ENCODE measurements at regions not wholly inside any gene's neighbourhood (a gene's known extent, or its start where the extent isn't known, plus 50 kb on each side); places are given as distances from the start of the nearest gene placed in this dataset.

- H2BK5ac ChIP-seq (ENCODE audit: low read length): no peak overlapping the region
- H2AK5ac ChIP-seq (ENCODE audit: low read length): no peak overlapping the region
- H3K27ac ChIP-seq (ENCODE audit: low read depth, low read length): no peak overlapping the region
- no peak overlapping the region for H3K23ac ChIP-seq (ENCODE audit: low read length)
- H3K4me1 ChIP-seq (ENCODE audit: control insufficient read depth, low read depth, low read length): no peaks in the 10 kb centered on the region
- no peak for DNase-seq
- no peak overlapping the region for H3K18ac ChIP-seq (ENCODE audit: low read length)
- H3K27me3 ChIP-seq (ENCODE audit: insufficient read depth, low read length, poor library complexity): no peaks in the 10 kb centered on the region
- H4K5ac ChIP-seq (ENCODE audit: low read length): no peak overlapping the region
- no peak overlapping the region for H3K4ac ChIP-seq (ENCODE audit: low read depth, low read length)
- no peak overlapping the region for H2BK15ac ChIP-seq (replicated peaks; ENCODE audit: low read depth)
- H3K9ac ChIP-seq (ENCODE audit: low read length): no peak overlapping the region
- H3K79me1 ChIP-seq (ENCODE audit: low read length): no peaks in the 10 kb centered on the region
- no peak overlapping the region for H4K8ac ChIP-seq (ENCODE audit: low read depth, low read length)
- H3K36me3 ChIP-seq (ENCODE audit: control insufficient read depth, insufficient read depth, low read length): no peaks in the 10 kb centered on the region
- no peaks in the 10 kb centered on the region for H3K79me2 ChIP-seq (ENCODE audit: control insufficient read depth, insufficient read depth, low read length)
- H3K56ac ChIP-seq (ENCODE audit: low read length): no peak overlapping the region
- no peak overlapping the region for H3K4me3 ChIP-seq (ENCODE audit: low read length)
- H3K4me2 ChIP-seq (ENCODE audit: low read length): no peak overlapping the region
- WGBS (ENCODE audit: extremely low coverage, insufficient coverage, low lambda C conversion rate): no CpG with 5 or more reads among the region's 2 CpGs
- no peak overlapping the region for H2BK120ac ChIP-seq (ENCODE audit: low read depth, low read length)
Observed at GRCh38 chr13:74870865-74871264, 611.1 kb downstream of the TBC1D4 start.

GRCh38 chr13:74869846-74870245 is 612.1 kb downstream of the TBC1D4 start:
- Histone ChIP-seq H3K4me2 (ENCODE audit: low read length) (no peak overlapping the region), H2AK5ac (ENCODE audit: low read length) (no peak overlapping the region), H3K36me3 (ENCODE audit: control insufficient read depth, insufficient read depth, low read length) (no peaks in the 10 kb centered on the region), H3K27ac (ENCODE audit: low read depth, low read length) (no peak overlapping the region), H3K79me1 (ENCODE audit: low read length) (no peaks in the 10 kb centered on the region), H3K79me2 (ENCODE audit: control insufficient read depth, insufficient read depth, low read length) (no peaks in the 10 kb centered on the region), H4K5ac (ENCODE audit: low read length) (no peak overlapping the region), H4K8ac (ENCODE audit: low read depth, low read length) (no peak overlapping the region), H3K56ac (ENCODE audit: low read length) (no peak overlapping the region), H3K18ac (ENCODE audit: low read length) (no peak overlapping the region), H3K27me3 (ENCODE audit: insufficient read depth, low read length, poor library complexity) (no peaks in the 10 kb centered on the region), H2BK15ac (replicated peaks; ENCODE audit: low read depth) (no peak overlapping the region), H2BK5ac (ENCODE audit: low read length) (no peak overlapping the region), H2BK120ac (ENCODE audit: low read depth, low read length) (no peak overlapping the region), H3K9ac (ENCODE audit: low read length) (no peak overlapping the region), H3K4me1 (ENCODE audit: control insufficient read depth, low read depth, low read length) (no peaks in the 10 kb centered on the region), H3K23ac (ENCODE audit: low read length) (no peak overlapping the region), H3K4me3 (ENCODE audit: low read length) (no peak overlapping the region), H3K4ac (ENCODE audit: low read depth, low read length) (no peak overlapping the region)
- no peak for DNase-seq
- no CpG with 5 or more reads among the region's 2 CpGs for WGBS (ENCODE audit: extremely low coverage, insufficient coverage, low lambda C conversion rate)

GRCh38 chr13:74868049-74868448 is 613.9 kb downstream of the TBC1D4 start:
- no peak overlapping the region for H2BK120ac ChIP-seq (ENCODE audit: low read depth, low read length)
- H3K18ac ChIP-seq (ENCODE audit: low read length): no peak overlapping the region
- H3K9ac ChIP-seq (ENCODE audit: low read length): no peak overlapping the region
- H3K4me1 ChIP-seq (ENCODE audit: control insufficient read depth, low read depth, low read length): no peaks in the 10 kb centered on the region
- H2BK5ac ChIP-seq (ENCODE audit: low read length): no peak overlapping the region
- no peak overlapping the region for H2BK15ac ChIP-seq (replicated peaks; ENCODE audit: low read depth)
- no peak overlapping the region for H3K56ac ChIP-seq (ENCODE audit: low read length)
- no peak overlapping the region for H3K4me3 ChIP-seq (ENCODE audit: low read length)
- H3K27ac ChIP-seq (ENCODE audit: low read depth, low read length): no peak overlapping the region
- H2AK5ac ChIP-seq (ENCODE audit: low read length): no peak overlapping the region
- no peaks in the 10 kb centered on the region for H3K79me1 ChIP-seq (ENCODE audit: low read length)
- no peaks in the 10 kb centered on the region for H3K36me3 ChIP-seq (ENCODE audit: control insufficient read depth, insufficient read depth, low read length)
- H4K5ac ChIP-seq (ENCODE audit: low read length): no peak overlapping the region
- no peak overlapping the region for H3K4ac ChIP-seq (ENCODE audit: low read depth, low read length)
- DNase-seq: no peak
- H3K4me2 ChIP-seq (ENCODE audit: low read length): no peak overlapping the region
- H3K23ac ChIP-seq (ENCODE audit: low read length): no peak overlapping the region
- H4K8ac ChIP-seq (ENCODE audit: low read depth, low read length): no peak overlapping the region
- H3K27me3 ChIP-seq (ENCODE audit: insufficient read depth, low read length, poor library complexity): no peaks in the 10 kb centered on the region
- no peaks in the 10 kb centered on the region for H3K79me2 ChIP-seq (ENCODE audit: control insufficient read depth, insufficient read depth, low read length)

GRCh38 chr13:74867460-74867859 is 614.5 kb downstream of the TBC1D4 start:
- H4K5ac ChIP-seq (ENCODE audit: low read length): no peak overlapping the region
- H3K56ac ChIP-seq (ENCODE audit: low read length): no peak overlapping the region
- H3K23ac ChIP-seq (ENCODE audit: low read length): no peak overlapping the region
- H3K18ac ChIP-seq (ENCODE audit: low read length): no peak overlapping the region
- H2AK5ac ChIP-seq (ENCODE audit: low read length): no peak overlapping the region
- H3K27ac ChIP-seq (ENCODE audit: low read depth, low read length): no peak overlapping the region
- no peak overlapping the region for H2BK120ac ChIP-seq (ENCODE audit: low read depth, low read length)
- H3K4me1 ChIP-seq (ENCODE audit: control insufficient read depth, low read depth, low read length): no peaks in the 10 kb centered on the region
- no peak overlapping the region for H3K4me3 ChIP-seq (ENCODE audit: low read length)
- H2BK5ac ChIP-seq (ENCODE audit: low read length): no peak overlapping the region
- no peak overlapping the region for H2BK15ac ChIP-seq (replicated peaks; ENCODE audit: low read depth)
- no peak for DNase-seq
- H3K9ac ChIP-seq (ENCODE audit: low read length): no peak overlapping the region
- no peaks in the 10 kb centered on the region for H3K79me2 ChIP-seq (ENCODE audit: control insufficient read depth, insufficient read depth, low read length)
- no peaks in the 10 kb centered on the region for H3K27me3 ChIP-seq (ENCODE audit: insufficient read depth, low read length, poor library complexity)
- H3K4me2 ChIP-seq (ENCODE audit: low read length): no peak overlapping the region
- H3K4ac ChIP-seq (ENCODE audit: low read depth, low read length): no peak overlapping the region
- H4K8ac ChIP-seq (ENCODE audit: low read depth, low read length): no peak overlapping the region
- H3K79me1 ChIP-seq (ENCODE audit: low read length): no peaks in the 10 kb centered on the region
- H3K36me3 ChIP-seq (ENCODE audit: control insufficient read depth, insufficient read depth, low read length): no peaks in the 10 kb centered on the region

GRCh38 chr13:74866101-74866500 is 615.9 kb downstream of the TBC1D4 start:
- DNase-seq: no peak
- Histone ChIP-seq H3K18ac (ENCODE audit: low read length) (no peak overlapping the region), H3K4me2 (ENCODE audit: low read length) (no peak overlapping the region), H3K56ac (ENCODE audit: low read length) (no peak overlapping the region), H2BK120ac (ENCODE audit: low read depth, low read length) (no peak overlapping the region), H3K4me3 (ENCODE audit: low read length) (no peak overlapping the region), H2BK15ac (replicated peaks; ENCODE audit: low read depth) (no peak overlapping the region), H2AK5ac (ENCODE audit: low read length) (no peak overlapping the region), H2BK5ac (ENCODE audit: low read length) (no peak overlapping the region), H3K9ac (ENCODE audit: low read length) (no peak overlapping the region), H3K27me3 (ENCODE audit: insufficient read depth, low read length, poor library complexity) (no peaks in the 10 kb centered on the region), H4K8ac (ENCODE audit: low read depth, low read length) (no peak overlapping the region), H3K79me1 (ENCODE audit: low read length) (no peaks in the 10 kb centered on the region), H4K5ac (ENCODE audit: low read length) (no peak overlapping the region), H3K4ac (ENCODE audit: low read depth, low read length) (no peak overlapping the region), H3K23ac (ENCODE audit: low read length) (no peak overlapping the region), H3K27ac (ENCODE audit: low read depth, low read length) (no peak overlapping the region), H3K79me2 (ENCODE audit: control insufficient read depth, insufficient read depth, low read length) (no peaks in the 10 kb centered on the region), H3K4me1 (ENCODE audit: control insufficient read depth, low read depth, low read length) (no peaks in the 10 kb centered on the region), H3K36me3 (ENCODE audit: control insufficient read depth, insufficient read depth, low read length) (no peaks in the 10 kb centered on the region)
- WGBS (ENCODE audit: extremely low coverage, insufficient coverage, low lambda C conversion rate): no CpG with 5 or more reads among the region's 1 CpG

GRCh38 chr13:74865656-74866055 is 616.3 kb downstream of the TBC1D4 start:
- no peak overlapping the region for H4K5ac ChIP-seq (ENCODE audit: low read length)
- no peaks in the 10 kb centered on the region for H3K36me3 ChIP-seq (ENCODE audit: control insufficient read depth, insufficient read depth, low read length)
- no peaks in the 10 kb centered on the region for H3K79me2 ChIP-seq (ENCODE audit: control insufficient read depth, insufficient read depth, low read length)
- no peak overlapping the region for H3K56ac ChIP-seq (ENCODE audit: low read length)
- H3K18ac ChIP-seq (ENCODE audit: low read length): no peak overlapping the region
- no peak overlapping the region for H2BK15ac ChIP-seq (replicated peaks; ENCODE audit: low read depth)
- H3K27me3 ChIP-seq (ENCODE audit: insufficient read depth, low read length, poor library complexity): no peaks in the 10 kb centered on the region
- no peak overlapping the region for H3K4ac ChIP-seq (ENCODE audit: low read depth, low read length)
- H3K4me2 ChIP-seq (ENCODE audit: low read length): no peak overlapping the region
- H2BK5ac ChIP-seq (ENCODE audit: low read length): no peak overlapping the region
- no peak overlapping the region for H4K8ac ChIP-seq (ENCODE audit: low read depth, low read length)
- H3K23ac ChIP-seq (ENCODE audit: low read length): no peak overlapping the region
- DNase-seq: no peak
- no peak overlapping the region for H3K4me3 ChIP-seq (ENCODE audit: low read length)
- H2BK120ac ChIP-seq (ENCODE audit: low read depth, low read length): no peak overlapping the region
- H2AK5ac ChIP-seq (ENCODE audit: low read length): no peak overlapping the region
- H3K79me1 ChIP-seq (ENCODE audit: low read length): no peaks in the 10 kb centered on the region
- no peak overlapping the region for H3K9ac ChIP-seq (ENCODE audit: low read length)
- no peak overlapping the region for H3K27ac ChIP-seq (ENCODE audit: low read depth, low read length)
- H3K4me1 ChIP-seq (ENCODE audit: control insufficient read depth, low read depth, low read length): no peaks in the 10 kb centered on the region
